GM12878 (cell line): ENCODE measurements at regions not wholly inside any gene's neighbourhood (a gene's known extent, or its start where the extent isn't known, plus 50 kb on each side); places are given as distances from the start of the nearest gene placed in this dataset.

Experiments
- ATAC-seq: fragments of 200-7000 bp; cut with Tn5 transposase; 3 replicates; pipeline ENCODE4 v1.9.1; 2020; ENCODE audit warnings: mild to moderate bottlenecking, moderate library complexity
- BruUV-seq: library from RNA; stranded (reverse); fragments of 400-500 nt; replicated peaks from 2 replicates; lab custom pipeline; 2021; lab: Mats Ljungman, UMichigan
- CTCF ChIA-PET: fragments of 300-600 bp; sonication (Branson Sonifier 250); formaldehyde crosslinking; extraction: SDS; loops from one replicate; lab custom pipeline; 2021; ENCODE audit warnings: inconsistent platforms; lab: Yijun Ruan, JAX
- POLR2A ChIA-PET: fragments of 350-600 bp; formaldehyde crosslinking; extraction: SDS; loops from one replicate; lab custom pipeline; 2021; ENCODE audit warnings: inconsistent platforms; lab: Charles Lee
- RAD21 ChIA-PET: fragments of 300-600 bp; sonication (Branson Sonifier 250); formaldehyde crosslinking; loops from one replicate; lab custom pipeline; 2023; ENCODE audit warnings: antibody characterized with exemption; ENCODE audit not compliant: unreplicated experiment; lab: Charles Lee
- SMC1A ChIA-PET: fragments of 300-600 bp; sonication (Branson Sonifier 250); formaldehyde crosslinking; loops from one replicate; lab custom pipeline; 2023; ENCODE audit not compliant: unreplicated experiment, uncharacterized antibody; lab: Charles Lee
- DNase-seq: peaks from one replicate; pipeline ENCODE4 v3.0.0-alpha.2; 2011; ENCODE audit warnings: low read depth, low spot score
- FAIRE-seq: peaks from 3 replicates; lab custom pipeline; 2011; peaks lifted over from hg19 to GRCh38; lab: Jason Lieb, UNC
- H2AFZ ChIP-seq: 2 replicates; pipeline ENCODE4 v1.6.0; 2011; ENCODE audit warnings: low read depth, low read length, control low read depth; ENCODE audit not compliant: control insufficient read depth
- H3K27ac ChIP-seq: 2 replicates; pipeline ENCODE4 v1.5.1; 2011; ENCODE audit warnings: control low read depth; ENCODE audit not compliant: control insufficient read depth, insufficient read depth
- H3K27me3 ChIP-seq, 2 experiments: replicated peaks in 1 of 2; 2 replicates each; pipeline versions ENCODE4 v1.6.0 to v1.6.1; 2011; ENCODE audit warnings: low read length in 1 of 2; ENCODE audit not compliant: control insufficient read depth in 2 of 2, insufficient read depth in 2 of 2
- H3K36me3 ChIP-seq, 2 experiments: 2 replicates each; pipeline ENCODE4 v1.5.1; 2011; ENCODE audit warnings: low read length in 1 of 2; ENCODE audit not compliant: control insufficient read depth in 2 of 2, insufficient read depth in 2 of 2
- H3K4me1 ChIP-seq: 2 replicates; pipeline ENCODE4 v1.6.1; 2011; ENCODE audit warnings: mild to moderate bottlenecking, low read length, moderate library complexity, mixed read lengths; ENCODE audit not compliant: control insufficient read depth, insufficient read depth
- H3K4me2 ChIP-seq: 2 replicates; pipeline ENCODE4 v1.6.0; 2011; ENCODE audit warnings: control low read depth; ENCODE audit not compliant: control insufficient read depth, insufficient read depth
- H3K4me3 ChIP-seq: fragments of 200-600 bp; sonication (generic); 2 replicates; pipeline ENCODE4 v1.5.1; 2016
- H3K79me2 ChIP-seq: 2 replicates; pipeline ENCODE4 v1.6.0; 2011; ENCODE audit warnings: low read length; ENCODE audit not compliant: control insufficient read depth, insufficient read depth
- H3K9ac ChIP-seq: 2 replicates; pipeline ENCODE4 v1.8.0; 2011; ENCODE audit warnings: low read length, control low read depth, mixed read lengths; ENCODE audit not compliant: control insufficient read depth, insufficient read depth
- H3K9me3 ChIP-seq: replicated peaks from 3 replicates; pipeline ENCODE4 v1.5.1; 2011; ENCODE audit warnings: mild to moderate bottlenecking, low read length; ENCODE audit not compliant: control insufficient read depth, insufficient read depth
- H4K20me1 ChIP-seq: 2 replicates; pipeline ENCODE4 v1.6.0; 2011; ENCODE audit not compliant: control insufficient read depth, insufficient read depth
- CBFB ChIP-seq: IDR thresholded peaks from 2 replicates; pipeline ENCODE4 v1.6.1; 2016; ENCODE audit warnings: antibody characterized with exemption, low read depth
- CTCF ChIP-seq, 3 experiments: IDR thresholded peaks in 2 of 3; conservative IDR thresholded peaks in 1 of 3; 2 replicates each; pipeline ENCODE4 v1.5.1; 2011; ENCODE audit warnings: low read depth in 3 of 3, low read length in 3 of 3, mild to moderate bottlenecking in 3 of 3, control low read depth in 2 of 3, moderate library complexity in 2 of 3, inconsistent platforms in 1 of 3, mixed read lengths in 1 of 3; ENCODE audit not compliant: control insufficient read depth in 2 of 3, insufficient read depth in 1 of 3; ENCODE audit errors: extremely low read depth in 1 of 3
- EED ChIP-seq: sonication (generic); IDR thresholded peaks from 2 replicates; pipeline ENCODE4 v1.6.1; 2016; ENCODE audit warnings: antibody characterized with exemption, low read depth
- IRF4 ChIP-seq: IDR thresholded peaks from 2 replicates; pipeline ENCODE4 v1.6.1; 2011; ENCODE audit warnings: low read depth, low read length
- NR2F1 ChIP-seq: fragments of 450-650 bp; conservative IDR thresholded peaks from 2 replicates; pipeline ENCODE4 v1.6.1; 2017; ENCODE audit warnings: mild to moderate bottlenecking
- RUNX3 ChIP-seq: IDR thresholded peaks from 2 replicates; pipeline ENCODE4 v1.6.1; 2012; ENCODE audit warnings: low read length, inconsistent platforms
- TARDBP ChIP-seq: IDR thresholded peaks from 2 replicates; pipeline ENCODE4 v1.6.1; 2016; ENCODE audit warnings: borderline replicate concordance
- ZNF24 ChIP-seq: fragments of 450-650 bp; IDR thresholded peaks from 2 replicates; pipeline ENCODE4 v1.6.1; 2017; ENCODE audit warnings: antibody characterized with exemption, mild to moderate bottlenecking
- WGBS: methylation state at CpG from one replicate; pipeline ENCODE4 v1.1.6; 2016; ENCODE audit warnings: low lambda C conversion rate; ENCODE audit not compliant: insufficient replicate concordance, insufficient coverage; ENCODE audit errors: missing lambda C conversion rate; 5-methylcytosine and 5-hydroxymethylcytosine counted together
- in situ Hi-C: fragments of 300-500 bp; cut with MboI; formaldehyde crosslinking; loops from 9 replicates; pipeline ENCODE4 v1.14.3; 2018; ENCODE audit warnings: mixed read lengths
- intact Hi-C: fragments of 100-400 bp; cut with micrococcal nuclease; formaldehyde crosslinking; loops from one replicate; pipeline ENCODE4 v1.14.2; 2022; ENCODE audit not compliant: unreplicated experiment
- TF ChIP-seq, protein P1 (sequence below): fragments of 450-650 bp; formaldehyde crosslinking; IDR thresholded peaks from 2 replicates; pipeline ENCODE4 v1.4.0; 2020; ENCODE audit warnings: mild to moderate bottlenecking, moderate library complexity
- TF ChIP-seq, protein P2 (sequence below): IDR thresholded peaks from 2 replicates; pipeline ENCODE4 v1.6.1; 2012; ENCODE audit warnings: low read depth, low read length, improper control_type of control experiment
- TF ChIP-seq, protein P3 (sequence below): IDR thresholded peaks from 2 replicates; pipeline ENCODE4 v1.6.1; 2011; ENCODE audit warnings: mild to moderate bottlenecking, low read depth, low read length, moderate library complexity; ENCODE audit not compliant: insufficient replicate concordance

DNA sequence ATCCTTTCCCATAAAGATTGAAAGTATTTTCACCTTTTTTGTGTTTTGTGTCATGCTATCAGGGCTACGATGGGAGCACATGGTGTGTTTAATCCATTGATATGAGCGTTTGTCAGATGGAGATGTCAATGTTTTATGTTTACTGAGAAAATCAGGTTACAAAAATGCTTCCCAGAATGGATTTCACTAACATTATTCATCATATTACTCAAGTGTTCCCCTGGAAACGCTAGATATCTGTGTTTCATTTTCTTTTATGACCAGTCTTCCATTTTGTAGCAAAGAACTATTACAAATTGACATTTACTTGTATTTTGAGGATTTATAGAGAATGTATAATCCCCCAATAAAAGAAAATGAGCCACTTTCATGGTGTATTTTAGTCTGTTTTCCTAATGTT is 293.5 kb upstream of the AKR1E2 start:
- in situ Hi-C loops = no loop called here
- H2AFZ ChIP-seq = no peak overlapping the region
- no peaks in the 10 kb centered on the region for H3K79me2 ChIP-seq
- POLR2A ChIA-PET = no interaction called here
- no peak for TF ChIP-seq CBFB
- TF ChIP-seq, protein P1, sequence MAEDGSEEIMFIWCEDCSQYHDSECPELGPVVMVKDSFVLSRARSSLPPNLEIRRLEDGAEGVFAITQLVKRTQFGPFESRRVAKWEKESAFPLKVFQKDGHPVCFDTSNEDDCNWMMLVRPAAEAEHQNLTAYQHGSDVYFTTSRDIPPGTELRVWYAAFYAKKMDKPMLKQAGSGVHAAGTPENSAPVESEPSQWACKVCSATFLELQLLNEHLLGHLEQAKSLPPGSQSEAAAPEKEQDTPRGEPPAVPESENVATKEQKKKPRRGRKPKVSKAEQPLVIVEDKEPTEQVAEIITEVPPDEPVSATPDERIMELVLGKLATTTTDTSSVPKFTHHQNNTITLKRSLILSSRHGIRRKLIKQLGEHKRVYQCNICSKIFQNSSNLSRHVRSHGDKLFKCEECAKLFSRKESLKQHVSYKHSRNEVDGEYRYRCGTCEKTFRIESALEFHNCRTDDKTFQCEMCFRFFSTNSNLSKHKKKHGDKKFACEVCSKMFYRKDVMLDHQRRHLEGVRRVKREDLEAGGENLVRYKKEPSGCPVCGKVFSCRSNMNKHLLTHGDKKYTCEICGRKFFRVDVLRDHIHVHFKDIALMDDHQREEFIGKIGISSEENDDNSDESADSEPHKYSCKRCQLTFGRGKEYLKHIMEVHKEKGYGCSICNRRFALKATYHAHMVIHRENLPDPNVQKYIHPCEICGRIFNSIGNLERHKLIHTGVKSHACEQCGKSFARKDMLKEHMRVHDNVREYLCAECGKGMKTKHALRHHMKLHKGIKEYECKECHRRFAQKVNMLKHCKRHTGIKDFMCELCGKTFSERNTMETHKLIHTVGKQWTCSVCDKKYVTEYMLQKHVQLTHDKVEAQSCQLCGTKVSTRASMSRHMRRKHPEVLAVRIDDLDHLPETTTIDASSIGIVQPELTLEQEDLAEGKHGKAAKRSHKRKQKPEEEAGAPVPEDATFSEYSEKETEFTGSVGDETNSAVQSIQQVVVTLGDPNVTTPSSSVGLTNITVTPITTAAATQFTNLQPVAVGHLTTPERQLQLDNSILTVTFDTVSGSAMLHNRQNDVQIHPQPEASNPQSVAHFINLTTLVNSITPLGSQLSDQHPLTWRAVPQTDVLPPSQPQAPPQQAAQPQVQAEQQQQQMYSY (CRISPR knock-in tag) = no peak
- TF ChIP-seq TARDBP = no peak
- TF ChIP-seq ZNF24 = no peak
- no peak for TF ChIP-seq CTCF (IDR thresholded peaks at IDR 0.05 in 2 of 3, conservative IDR thresholded peaks at IDR 0.05 in 1 of 3; ENCODE audit: control insufficient read depth in 2 of 3, extremely low read depth in 1 of 3, insufficient read depth in 1 of 3, low read depth in 3 of 3, low read length in 3 of 3)
- TF ChIP-seq, protein P2, sequence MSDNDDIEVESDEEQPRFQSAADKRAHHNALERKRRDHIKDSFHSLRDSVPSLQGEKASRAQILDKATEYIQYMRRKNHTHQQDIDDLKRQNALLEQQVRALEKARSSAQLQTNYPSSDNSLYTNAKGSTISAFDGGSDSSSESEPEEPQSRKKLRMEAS = no peak
- no peak for TF ChIP-seq EED
- TF ChIP-seq RUNX3 = no peak
- no peak for TF ChIP-seq IRF4
- no peak for TF ChIP-seq NR2F1
- TF ChIP-seq, protein P3, sequence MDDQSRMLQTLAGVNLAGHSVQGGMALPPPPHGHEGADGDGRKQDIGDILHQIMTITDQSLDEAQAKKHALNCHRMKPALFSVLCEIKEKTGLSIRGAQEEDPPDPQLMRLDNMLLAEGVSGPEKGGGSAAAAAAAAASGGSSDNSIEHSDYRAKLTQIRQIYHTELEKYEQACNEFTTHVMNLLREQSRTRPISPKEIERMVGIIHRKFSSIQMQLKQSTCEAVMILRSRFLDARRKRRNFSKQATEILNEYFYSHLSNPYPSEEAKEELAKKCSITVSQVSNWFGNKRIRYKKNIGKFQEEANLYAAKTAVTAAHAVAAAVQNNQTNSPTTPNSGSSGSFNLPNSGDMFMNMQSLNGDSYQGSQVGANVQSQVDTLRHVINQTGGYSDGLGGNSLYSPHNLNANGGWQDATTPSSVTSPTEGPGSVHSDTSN = no peak
- intact Hi-C loops = no loop called here
- H3K27me3 ChIP-seq = no peaks in the 10 kb centered on the region
- 0% methylated on average over 3 of the region's 3 CpGs for WGBS
- DNase-seq (no peak), FAIRE-seq (peak; percentile 7), ATAC-seq (no peak)
- SMC1A ChIA-PET = no interaction called here
- no peaks in the 10 kb centered on the region for H3K4me1 ChIP-seq
- H4K20me1 ChIP-seq = no peaks in the 10 kb centered on the region
- H3K4me3 ChIP-seq = no peak overlapping the region
- no peak overlapping the region for H3K4me2 ChIP-seq
- CTCF ChIA-PET = no interaction called here
- no peaks in the 10 kb centered on the region for H3K36me3 ChIP-seq
- H3K27ac ChIP-seq = no peak overlapping the region
- BruUV-seq = no TSS peak
- RAD21 ChIA-PET = no interaction called here
- H3K9me3 ChIP-seq = no peaks in the 10 kb centered on the region
- no peak overlapping the region for H3K9ac ChIP-seq
